ENCODE measurements at regions not wholly inside any gene's neighbourhood (a gene's known extent, or its start where the extent isn't known, plus 50 kb on each side); places are given as distances from the start of the nearest gene placed in this dataset.
"Not testable (repeated sequence)": the region's sequence is repeated elsewhere in the genome, so short reads cannot be mapped to it uniquely, and the experiment has no call there.

DNA sequence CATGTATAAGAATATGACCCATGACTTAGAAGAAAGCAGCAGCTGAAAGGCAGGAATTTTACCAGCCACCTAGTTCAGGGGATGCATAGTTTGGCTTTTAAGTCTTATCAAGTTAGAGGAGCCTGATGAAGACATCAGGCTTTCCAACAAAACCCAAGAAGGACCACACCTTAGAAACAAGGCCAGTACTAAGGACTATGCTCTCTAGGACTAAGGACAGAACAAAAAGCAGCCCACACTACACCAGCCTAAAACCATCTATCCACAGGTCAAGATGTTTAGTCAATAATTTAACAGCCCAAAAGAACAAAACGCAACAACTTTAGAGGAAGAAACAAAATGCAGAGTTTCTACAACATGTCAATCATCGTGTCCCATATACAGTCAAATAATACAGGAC lies 408.9 kb upstream of the RGMB start:
- no peak overlapping the region for H3K4me3 ChIP-seq (ENCODE audit: low read depth, low read length)
- TF ChIP-seq, protein P1, sequence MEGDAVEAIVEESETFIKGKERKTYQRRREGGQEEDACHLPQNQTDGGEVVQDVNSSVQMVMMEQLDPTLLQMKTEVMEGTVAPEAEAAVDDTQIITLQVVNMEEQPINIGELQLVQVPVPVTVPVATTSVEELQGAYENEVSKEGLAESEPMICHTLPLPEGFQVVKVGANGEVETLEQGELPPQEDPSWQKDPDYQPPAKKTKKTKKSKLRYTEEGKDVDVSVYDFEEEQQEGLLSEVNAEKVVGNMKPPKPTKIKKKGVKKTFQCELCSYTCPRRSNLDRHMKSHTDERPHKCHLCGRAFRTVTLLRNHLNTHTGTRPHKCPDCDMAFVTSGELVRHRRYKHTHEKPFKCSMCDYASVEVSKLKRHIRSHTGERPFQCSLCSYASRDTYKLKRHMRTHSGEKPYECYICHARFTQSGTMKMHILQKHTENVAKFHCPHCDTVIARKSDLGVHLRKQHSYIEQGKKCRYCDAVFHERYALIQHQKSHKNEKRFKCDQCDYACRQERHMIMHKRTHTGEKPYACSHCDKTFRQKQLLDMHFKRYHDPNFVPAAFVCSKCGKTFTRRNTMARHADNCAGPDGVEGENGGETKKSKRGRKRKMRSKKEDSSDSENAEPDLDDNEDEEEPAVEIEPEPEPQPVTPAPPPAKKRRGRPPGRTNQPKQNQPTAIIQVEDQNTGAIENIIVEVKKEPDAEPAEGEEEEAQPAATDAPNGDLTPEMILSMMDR (IDR thresholded peaks at IDR 0.05; ENCODE audit: control insufficient read depth, extremely low read depth, insufficient read depth): no peak
- DNase-seq (ENCODE audit: low read depth): no peak

DNA sequence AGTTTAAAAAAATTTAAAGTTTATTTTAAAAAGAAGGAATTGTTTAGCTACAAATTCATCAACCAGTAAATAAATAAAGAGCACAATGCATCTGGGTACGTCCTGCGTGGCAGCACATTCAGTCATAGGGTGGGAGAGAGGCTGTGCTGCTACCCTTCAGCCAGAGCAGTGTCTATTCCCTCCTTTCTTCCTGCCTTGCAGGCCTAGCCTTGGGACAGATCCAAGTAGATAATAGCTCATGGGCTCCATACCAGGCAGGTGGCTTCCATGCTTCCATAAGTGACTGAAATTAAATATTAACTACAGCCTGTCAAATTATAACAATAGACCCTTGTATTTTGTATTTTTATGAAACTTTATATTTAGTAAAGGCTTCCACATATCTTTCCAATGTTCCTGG lies 408.3 kb upstream of the RGMB start:
- H3K4me3 ChIP-seq (ENCODE audit: low read depth, low read length): no peak overlapping the region
- TF ChIP-seq, protein P1 (IDR thresholded peaks at IDR 0.05; ENCODE audit: control insufficient read depth, extremely low read depth, insufficient read depth): no peak
- DNase-seq (ENCODE audit: low read depth): no peak

DNA sequence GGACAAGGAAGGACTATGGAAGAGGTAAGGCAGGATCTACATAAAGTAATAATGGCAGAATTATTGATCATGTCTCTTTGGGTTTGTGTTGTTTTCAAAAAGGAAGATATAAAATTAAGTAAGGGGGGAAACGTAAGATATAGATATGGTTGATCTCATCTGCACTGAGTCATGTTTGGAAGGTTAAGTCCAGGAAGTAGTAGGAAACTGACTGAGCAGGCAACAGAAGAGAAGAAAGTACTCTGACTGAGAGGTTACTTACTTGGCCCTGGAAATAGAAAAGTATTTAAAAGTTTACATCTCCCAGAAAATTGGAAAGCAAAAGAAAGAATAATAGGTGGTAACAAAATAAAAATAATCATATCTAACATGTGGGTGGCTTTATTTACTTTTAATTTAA lies 405.3 kb upstream of the RGMB start:
- H3K4me3 ChIP-seq (ENCODE audit: low read depth, low read length): no peak overlapping the region
- no peak for DNase-seq (ENCODE audit: low read depth)
- TF ChIP-seq, protein P1 (IDR thresholded peaks at IDR 0.05; ENCODE audit: control insufficient read depth, extremely low read depth, insufficient read depth): no peak

DNA sequence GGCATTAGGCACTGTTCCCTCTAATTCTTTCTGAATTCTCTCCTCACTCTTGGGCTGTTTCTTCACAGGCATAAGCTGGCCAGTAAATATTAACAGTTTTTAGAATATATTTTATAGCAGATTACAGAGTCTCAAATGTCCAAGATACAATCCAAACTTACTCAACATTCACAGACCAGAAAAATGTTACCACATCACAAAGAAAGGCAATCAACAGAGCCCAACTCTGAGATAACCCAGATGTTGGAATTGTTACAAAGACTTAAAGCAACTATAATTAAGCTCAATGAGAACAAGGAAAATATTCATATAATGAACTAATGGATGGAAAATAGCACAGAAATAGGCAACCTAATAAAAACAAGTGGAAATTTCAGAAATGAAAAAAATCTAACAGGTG lies 401.1 kb upstream of the RGMB start:
- H3K4me3 ChIP-seq (ENCODE audit: low read depth, low read length): no peak overlapping the region
- TF ChIP-seq, protein P1 (IDR thresholded peaks at IDR 0.05; ENCODE audit: control insufficient read depth, extremely low read depth, insufficient read depth): no peak
- DNase-seq (ENCODE audit: low read depth): no peak

DNA sequence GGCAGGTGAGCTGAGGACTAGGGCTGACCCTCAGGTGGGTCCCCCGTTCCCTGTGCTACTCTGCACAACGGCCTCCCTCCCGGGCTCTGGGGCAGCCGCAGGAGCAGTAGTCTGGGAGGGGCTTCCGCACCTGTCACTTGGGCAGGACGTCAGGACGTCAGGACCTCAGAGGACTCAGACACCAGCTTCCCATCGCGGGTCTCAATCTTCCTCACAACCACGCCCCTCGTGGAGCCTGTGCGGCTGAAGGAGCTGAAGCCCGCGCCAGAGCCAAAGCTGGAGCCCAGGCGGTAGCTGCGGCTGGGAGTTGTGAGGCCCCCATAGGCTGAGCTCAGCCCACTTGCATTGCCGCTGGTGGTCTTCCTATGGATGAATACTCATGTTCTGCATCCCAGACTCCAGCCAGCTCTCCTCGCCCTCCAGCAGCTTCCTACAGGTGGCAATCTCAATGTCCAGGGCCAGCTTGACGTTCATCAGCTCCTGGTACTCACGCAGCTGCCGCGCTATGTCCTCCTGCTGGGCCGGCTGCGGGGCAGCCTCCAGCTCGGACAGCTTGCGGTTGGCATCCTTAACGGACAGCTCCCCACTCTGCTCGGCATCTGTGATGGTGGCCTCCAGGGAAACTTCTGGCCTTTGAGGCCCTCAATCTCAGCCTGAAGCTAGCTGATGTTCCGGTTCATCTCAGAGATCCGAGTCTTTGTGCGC lies 381.4 kb upstream of the RGMB start:
- TF ChIP-seq, protein P1 (IDR thresholded peaks at IDR 0.05; ENCODE audit: control insufficient read depth, extremely low read depth, insufficient read depth): no peak
- H3K4me3 ChIP-seq (ENCODE audit: low read depth, low read length): no peak overlapping the region
- DNase-seq (ENCODE audit: low read depth): no peak

DNA sequence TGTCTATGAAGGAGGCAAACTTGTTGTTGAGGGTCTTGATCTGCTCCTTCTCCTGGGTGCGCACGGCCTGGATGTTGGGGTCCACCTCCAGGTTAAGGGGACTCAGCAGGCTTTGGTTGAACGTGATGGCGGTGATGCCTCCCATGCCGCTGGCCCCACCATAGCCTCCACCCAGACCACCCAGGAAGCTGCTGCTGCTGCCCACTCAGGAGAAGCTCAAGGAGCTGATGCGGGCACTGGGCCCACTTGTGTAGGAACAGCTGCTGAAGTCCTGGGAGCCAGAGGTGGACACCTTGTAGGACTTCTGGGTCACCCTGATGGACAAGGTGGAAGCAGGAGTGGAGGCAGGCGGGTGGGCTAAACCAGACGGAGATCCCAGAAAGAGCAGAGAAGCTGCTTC lies 380.3 kb upstream of the RGMB start:
- not testable (repeated sequence) for H3K4me3 ChIP-seq (ENCODE audit: low read depth, low read length); DNase-seq (ENCODE audit: low read depth)

DNA sequence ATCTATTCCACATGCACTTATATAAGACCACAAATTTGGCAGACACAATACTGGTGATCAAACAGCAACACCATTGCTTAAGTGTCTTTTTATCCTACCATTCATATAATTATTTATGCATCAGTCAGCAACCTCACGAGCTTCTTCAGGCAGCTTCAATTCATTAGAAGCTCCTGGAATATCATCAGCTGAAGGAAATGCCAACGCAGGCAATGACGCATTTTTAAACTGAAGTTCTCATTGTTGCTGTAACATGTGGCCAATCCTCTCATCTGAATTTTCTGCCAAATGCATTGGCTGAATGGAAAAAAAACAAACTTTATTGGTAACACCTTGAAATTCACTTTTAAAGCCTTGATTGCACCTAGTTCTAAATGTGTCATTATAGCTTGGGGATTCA lies 376.4 kb upstream of the RGMB start:
- H3K4me3 ChIP-seq (ENCODE audit: low read depth, low read length): no peak overlapping the region
- DNase-seq (ENCODE audit: low read depth): no peak
- TF ChIP-seq, protein P1 (IDR thresholded peaks at IDR 0.05; ENCODE audit: control insufficient read depth, extremely low read depth, insufficient read depth): no peak

Data from LNCaP clone FGC (cell line).